ENCODE measurements at regions not wholly inside any gene's neighbourhood (a gene's known extent, or its start where the extent isn't known, plus 50 kb on each side); places are given as distances from the start of the nearest gene placed in this dataset.
"Not testable (repeated sequence)": the region's sequence is repeated elsewhere in the genome, so short reads cannot be mapped to it uniquely, and the experiment has no call there.

GRCh38 chr20:28564688-28565463 is 2692.6 kb upstream of the DEFB115 start:
- not testable (repeated sequence) for TF ChIP-seq POLR2AphosphoS5 (IDR thresholded peaks at IDR 0.05; ENCODE audit: insufficient read depth in 1 of 2, low read depth in 1 of 2); CTCF (IDR thresholded peaks at IDR 0.05); POLR2A (IDR thresholded peaks at IDR 0.05)
